Astrocyte of the spinal cord (primary cell): ENCODE measurements at regions not wholly inside any gene's neighbourhood (a gene's known extent, or its start where the extent isn't known, plus 50 kb on each side); places are given as distances from the start of the nearest gene placed in this dataset.
"Not testable (repeated sequence)": the region's sequence is repeated elsewhere in the genome, so short reads cannot be mapped to it uniquely, and the experiment has no call there.

Source experiments
- DNase-seq: peaks from one replicate; pipeline ENCODE4 v3.0.0; 2011; ENCODE audit warnings: low read depth, low spot score
- H3K4me3 ChIP-seq: 2 replicates; pipeline ENCODE4 v1.5.1; 2011; ENCODE audit warnings: low read depth, mild to moderate bottlenecking, low read length, moderate library complexity
- CTCF ChIP-seq: IDR thresholded peaks from 2 replicates; pipeline ENCODE4 v1.5.1; 2012; ENCODE audit warnings: low read depth, mild to moderate bottlenecking, low read length, inconsistent platforms
- in situ Hi-C: cut with HindIII; loops from 2 replicates; pipeline ENCODE4 v1.10.0; 2017; ENCODE audit warnings: low sequenced_read_pairs

- H3K4me3 ChIP-seq = no peak overlapping the region
- in situ Hi-C loops = no loop called here
- DNase-seq = no peak
- no peak for TF ChIP-seq CTCF
Observed at GRCh38 chr3:101966226-101966625, 116.9 kb downstream of the NFKBIZ start.

GRCh38 chr3:101970212-101970611, 120.9 kb downstream of the NFKBIZ start:
- DNase-seq = no peak
- no peak for TF ChIP-seq CTCF
- in situ Hi-C loops = no loop called here
- no peak overlapping the region for H3K4me3 ChIP-seq

- no peak for DNase-seq
- in situ Hi-C loops = no loop called here
- H3K4me3 ChIP-seq = no peak overlapping the region
- no peak for TF ChIP-seq CTCF
Observed at GRCh38 chr3:101970905-101971304, 121.6 kb downstream of the NFKBIZ start.

- in situ Hi-C loops = no loop called here
- H3K4me3 ChIP-seq = no peak overlapping the region
- DNase-seq = no peak
- TF ChIP-seq CTCF = no peak
Observed at GRCh38 chr3:101972430-101973162, 123.3 kb downstream of the NFKBIZ start.

- H3K4me3 ChIP-seq = no peak overlapping the region
- no peak for DNase-seq
- no peak for TF ChIP-seq CTCF
- in situ Hi-C loops = no loop called here
Observed at GRCh38 chr3:101973163-101973505, 123.8 kb downstream of the NFKBIZ start.

- DNase-seq, in situ Hi-C loops, H3K4me3 ChIP-seq: not testable (repeated sequence)
Observed at GRCh38 chr3:101975415-101975814, 126.1 kb downstream of the NFKBIZ start.

- in situ Hi-C loops = no loop called here
- no peak for DNase-seq
- H3K4me3 ChIP-seq = no peak overlapping the region
- TF ChIP-seq CTCF = no peak
Observed at GRCh38 chr3:101976473-101976872, 127.2 kb downstream of the NFKBIZ start.
